ENCODE measurements at regions not wholly inside any gene's neighbourhood (a gene's known extent, or its start where the extent isn't known, plus 50 kb on each side); places are given as distances from the start of the nearest gene placed in this dataset.

- Histone ChIP-seq H3K36me3 (no peaks in the 10 kb centered on the region), H3K4me3 (no peak overlapping the region), H3K27me3 (no peaks in the 10 kb centered on the region), H3K9me3 (peaks cover 0 to 5% (median 0%) of the 10 kb centered on the region in 3 donors), H3K4me1 (peaks cover 0 to 35% (median 3%) of the 10 kb centered on the region in 3 donors), H3K27ac (no peak overlapping the region)
- TF ChIP-seq POLR2A (IDR thresholded peaks at IDR 0.05), result no peak
- TF ChIP-seq, protein P1, sequence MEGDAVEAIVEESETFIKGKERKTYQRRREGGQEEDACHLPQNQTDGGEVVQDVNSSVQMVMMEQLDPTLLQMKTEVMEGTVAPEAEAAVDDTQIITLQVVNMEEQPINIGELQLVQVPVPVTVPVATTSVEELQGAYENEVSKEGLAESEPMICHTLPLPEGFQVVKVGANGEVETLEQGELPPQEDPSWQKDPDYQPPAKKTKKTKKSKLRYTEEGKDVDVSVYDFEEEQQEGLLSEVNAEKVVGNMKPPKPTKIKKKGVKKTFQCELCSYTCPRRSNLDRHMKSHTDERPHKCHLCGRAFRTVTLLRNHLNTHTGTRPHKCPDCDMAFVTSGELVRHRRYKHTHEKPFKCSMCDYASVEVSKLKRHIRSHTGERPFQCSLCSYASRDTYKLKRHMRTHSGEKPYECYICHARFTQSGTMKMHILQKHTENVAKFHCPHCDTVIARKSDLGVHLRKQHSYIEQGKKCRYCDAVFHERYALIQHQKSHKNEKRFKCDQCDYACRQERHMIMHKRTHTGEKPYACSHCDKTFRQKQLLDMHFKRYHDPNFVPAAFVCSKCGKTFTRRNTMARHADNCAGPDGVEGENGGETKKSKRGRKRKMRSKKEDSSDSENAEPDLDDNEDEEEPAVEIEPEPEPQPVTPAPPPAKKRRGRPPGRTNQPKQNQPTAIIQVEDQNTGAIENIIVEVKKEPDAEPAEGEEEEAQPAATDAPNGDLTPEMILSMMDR (IDR thresholded peaks at IDR 0.05), result no peak
- intact Hi-C loops (cut with DNase I), result no loop called here
- 92 to 93% methylated on average over 1 of the region's 1 CpG for WGBS, 2 donors
- DNase-seq, result no peak
Observed at GRCh38 chr9:108095496-108095895, 605.9 kb upstream of the KLF4 start.

DNA sequence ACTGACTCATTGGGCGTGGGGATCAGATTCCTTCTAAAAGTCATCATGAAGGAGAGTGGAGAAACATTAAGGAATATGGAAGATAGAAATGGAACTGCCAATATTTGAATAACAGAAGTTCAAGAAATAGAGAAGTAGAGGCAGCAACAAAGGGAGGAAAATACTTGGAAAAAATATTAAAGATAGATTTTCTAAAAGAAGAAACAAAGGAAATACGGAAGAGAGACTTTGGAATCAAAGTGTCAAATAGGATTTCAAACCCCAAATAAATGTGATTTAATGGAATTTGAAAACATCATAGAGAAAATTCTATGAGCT, 605.1 kb upstream of the KLF4 start:
- no peak for TF ChIP-seq POLR2A (IDR thresholded peaks at IDR 0.05)
- TF ChIP-seq, protein P1 (IDR thresholded peaks at IDR 0.05), result no peak
- Histone ChIP-seq H3K27me3 (no peaks in the 10 kb centered on the region), H3K9me3 (peaks cover 0 to 5% (median 0%) of the 10 kb centered on the region in 3 donors), H3K27ac (peak overlapping the region in 3 of 4 donors; percentile 33 to 73 (median 68)), H3K4me1 (peaks cover 0 to 26% (median 2%) of the 10 kb centered on the region in 3 donors), H3K4me3 (no peak overlapping the region), H3K36me3 (no peaks in the 10 kb centered on the region)
- WGBS, 2 donors, result 61% methylated on average over 2 of the region's 2 CpGs
- intact Hi-C loops (cut with DNase I), result no loop called here
- DNase-seq, result no peak

- Histone ChIP-seq H3K27me3 (no peaks in the 10 kb centered on the region), H3K4me3 (no peak overlapping the region), H3K9me3 (peaks cover 0 to 5% (median 0%) of the 10 kb centered on the region in 3 donors), H3K36me3 (no peaks in the 10 kb centered on the region), H3K27ac (peak overlapping the region; percentile 21 to 73 (median 50)), H3K4me1 (peaks cover 0 to 20% (median 0%) of the 10 kb centered on the region in 3 donors)
- TF ChIP-seq POLR2A (IDR thresholded peaks at IDR 0.05), result no peak
- TF ChIP-seq, protein P1 (IDR thresholded peaks at IDR 0.05), result no peak
- intact Hi-C loops (cut with DNase I), result no loop called here
- WGBS, 2 donors, result 24 to 42% methylated on average over 1 of the region's 1 CpG
- DNase-seq, result no peak
Observed at GRCh38 chr9:108093773-108094675, 604.5 kb upstream of the KLF4 start.

GRCh38 chr9:108088916-108089315, 599.3 kb upstream of the KLF4 start:
- WGBS, 2 donors, result 91 to 92% methylated on average over 3 of the region's 3 CpGs
- intact Hi-C loops (cut with DNase I), result no loop called here
- TF ChIP-seq, protein P1 (IDR thresholded peaks at IDR 0.05), result no peak
- TF ChIP-seq POLR2A (IDR thresholded peaks at IDR 0.05), result no peak

DNA sequence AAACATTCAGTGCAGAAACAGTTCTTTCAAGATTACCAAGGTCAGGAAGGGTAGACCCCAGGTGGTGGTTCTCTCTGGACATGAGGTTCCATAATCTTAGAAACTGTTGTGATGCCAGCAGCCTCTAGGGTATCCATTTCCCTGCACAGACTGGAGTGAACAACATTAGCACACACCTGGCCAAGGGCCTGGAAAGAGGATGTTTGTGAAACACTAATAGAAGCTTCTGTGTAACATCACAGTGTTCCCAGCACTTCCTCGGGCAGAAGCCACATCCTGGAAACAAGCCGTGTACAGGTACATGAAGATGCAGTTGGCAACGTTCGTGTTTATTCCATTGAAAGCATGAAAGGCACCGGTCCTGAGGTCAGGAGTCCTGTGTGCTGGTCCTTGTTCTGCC, 598.2 kb upstream of the KLF4 start:
- 44 to 79% methylated on average over 5 of the region's 5 CpGs for WGBS, 2 donors
- Histone ChIP-seq H3K9me3 (peaks cover 0 to 5% (median 0%) of the 10 kb centered on the region in 3 donors), H3K27me3 (no peaks in the 10 kb centered on the region), H3K36me3 (no peaks in the 10 kb centered on the region), H3K4me3 (no peak overlapping the region), H3K27ac (no peak overlapping the region), H3K4me1 (no peaks in the 10 kb centered on the region)
- DNase-seq, result no peak
- intact Hi-C loops (cut with DNase I), result no loop called here
- TF ChIP-seq POLR2A (IDR thresholded peaks at IDR 0.05), result no peak
- TF ChIP-seq, protein P1 (IDR thresholded peaks at IDR 0.05), result peak in 1 of 6 experiments; percentile 10

More at GRCh38 chr9:108088916-108089315, 599.3 kb upstream of the KLF4 start:
- no peak overlapping the region for H3K27ac ChIP-seq
- H3K36me3 ChIP-seq, result no peaks in the 10 kb centered on the region
- no peak for DNase-seq
- peaks cover 0 to 6% (median 0%) of the 10 kb centered on the region in 3 donors for H3K4me1 ChIP-seq
- H3K9me3 ChIP-seq, result peaks cover 0 to 5% (median 0%) of the 10 kb centered on the region in 3 donors
- H3K4me3 ChIP-seq, result no peak overlapping the region
- H3K27me3 ChIP-seq, result no peaks in the 10 kb centered on the region
